GM12874 (cell line): ENCODE measurements at regions not wholly inside any gene's neighbourhood (a gene's known extent, or its start where the extent isn't known, plus 50 kb on each side); places are given as distances from the start of the nearest gene placed in this dataset.

ENCODE experiments used
- CTCF ChIP-seq: IDR thresholded peaks from 2 replicates; pipeline ENCODE4 v1.5.1; 2011; ENCODE audit warnings: low read depth, mild to moderate bottlenecking, control low read depth, low read length, moderate library complexity; ENCODE audit not compliant: insufficient read depth

GRCh38 chr12:108017472-108018057 is 111.5 kb upstream of the WSCD2 start:
- TF ChIP-seq CTCF: no peak

- no peak for TF ChIP-seq CTCF
These were observed 109.2 kb upstream of the WSCD2 start for GRCh38 chr12:108019862-108020261.

GRCh38 chr12:108021141-108021540 is 107.9 kb upstream of the WSCD2 start:
- TF ChIP-seq CTCF: no peak

GRCh38 chr12:108021949-108022522 is 107.1 kb upstream of the WSCD2 start:
- TF ChIP-seq CTCF: no peak

- TF ChIP-seq CTCF: no peak
These were observed 99.8 kb upstream of the WSCD2 start for GRCh38 chr12:108029051-108029835.

- TF ChIP-seq CTCF: no peak
These were observed 96.0 kb upstream of the WSCD2 start for GRCh38 chr12:108033090-108033489.

- TF ChIP-seq CTCF: no peak
These were observed 93.7 kb upstream of the WSCD2 start for GRCh38 chr12:108035372-108035771.
